HG03342 (cell line): ENCODE measurements at regions not wholly inside any gene's neighbourhood (a gene's known extent, or its start where the extent isn't known, plus 50 kb on each side); places are given as distances from the start of the nearest gene placed in this dataset.
"Not testable (repeated sequence)": the region's sequence is repeated elsewhere in the genome, so short reads cannot be mapped to it uniquely, and the experiment has no call there.

ENCODE experiments used
- ATAC-seq: cut with Tn5 transposase; IDR thresholded peaks from one replicate; pipeline ENCODE4 v1.9.1; 2021; ENCODE audit warnings: mild to moderate bottlenecking, moderate library complexity; ENCODE audit not compliant: unreplicated experiment

GRCh38 chr10:53230651-53231050 is 458.1 kb upstream of the MBL2 start:
- no peak for ATAC-seq

GRCh38 chr10:53223851-53224250 is 451.3 kb upstream of the MBL2 start:
- no peak for ATAC-seq

GRCh38 chr10:53222806-53223205 is 450.2 kb upstream of the MBL2 start:
- ATAC-seq = no peak

GRCh38 chr10:53209944-53210611 is 437.5 kb upstream of the MBL2 start:
- no peak for ATAC-seq

GRCh38 chr10:53183733-53184132 is 411.1 kb upstream of the MBL2 start:
- ATAC-seq = no peak

- no peak for ATAC-seq
These were observed 404.9 kb upstream of the MBL2 start for GRCh38 chr10:53177468-53177867.

GRCh38 chr10:53166325-53166724 is 393.7 kb upstream of the MBL2 start:
- no peak for ATAC-seq

- ATAC-seq = no peak
These were observed 390.3 kb upstream of the MBL2 start for GRCh38 chr10:53162856-53163255.

- no peak for ATAC-seq
These were observed 388.6 kb upstream of the MBL2 start for GRCh38 chr10:53161231-53161630.

GRCh38 chr10:53155674-53156073 is 383.1 kb upstream of the MBL2 start:
- not testable (repeated sequence) for ATAC-seq

GRCh38 chr10:53153831-53154230 is 381.2 kb upstream of the MBL2 start:
- ATAC-seq = no peak

- no peak for ATAC-seq
These were observed 367.9 kb upstream of the MBL2 start for GRCh38 chr10:53140506-53140905.

- no peak for ATAC-seq
These were observed 363.3 kb upstream of the MBL2 start for GRCh38 chr10:53135897-53136253.

- peak; percentile 82 for ATAC-seq
These were observed 362.8 kb upstream of the MBL2 start for GRCh38 chr10:53135213-53135896.

GRCh38 chr10:53134050-53134449 is 361.5 kb upstream of the MBL2 start:
- no peak for ATAC-seq

GRCh38 chr10:53130337-53130736 is 357.8 kb upstream of the MBL2 start:
- ATAC-seq = no peak

GRCh38 chr10:53127686-53128085 is 355.1 kb upstream of the MBL2 start:
- ATAC-seq = no peak

- ATAC-seq = no peak
These were observed 350.7 kb upstream of the MBL2 start for GRCh38 chr10:53123311-53123710.

- no peak for ATAC-seq
These were observed 349.7 kb upstream of the MBL2 start for GRCh38 chr10:53122281-53122680.

- ATAC-seq = no peak
These were observed 343.1 kb upstream of the MBL2 start for GRCh38 chr10:53115660-53116059.

GRCh38 chr10:53111529-53111928 is 338.9 kb upstream of the MBL2 start:
- ATAC-seq = peak; percentile 62

- ATAC-seq = no peak
These were observed 336.7 kb upstream of the MBL2 start for GRCh38 chr10:53109320-53109719.
